ENCODE measurements at regions not wholly inside any gene's neighbourhood (a gene's known extent, or its start where the extent isn't known, plus 50 kb on each side); places are given as distances from the start of the nearest gene placed in this dataset.
"Not testable (repeated sequence)": the region's sequence is repeated elsewhere in the genome, so short reads cannot be mapped to it uniquely, and the experiment has no call there.

GRCh38 chr5:174570662-174571061, 153.7 kb upstream of the MSX2 start:
- DNase-seq: no peak

- no peak for DNase-seq
Observed at GRCh38 chr5:174571662-174572397, 152.6 kb upstream of the MSX2 start.

- no peak for DNase-seq
Observed at GRCh38 chr5:174572591-174572990, 151.8 kb upstream of the MSX2 start.

GRCh38 chr5:174573221-174573994, 151.0 kb upstream of the MSX2 start:
- no peak for DNase-seq

- no peak for DNase-seq
Observed at GRCh38 chr5:174575043-174575442, 149.3 kb upstream of the MSX2 start.

- no peak for DNase-seq
Observed at GRCh38 chr5:174576042-174576441, 148.3 kb upstream of the MSX2 start.

GRCh38 chr5:174581479-174581878, 142.9 kb upstream of the MSX2 start:
- DNase-seq: no peak

- DNase-seq: no peak
Observed at GRCh38 chr5:174581894-174582293, 142.5 kb upstream of the MSX2 start.

- DNase-seq: no peak
Observed at GRCh38 chr5:174583071-174583470, 141.3 kb upstream of the MSX2 start.

- DNase-seq: no peak
Observed at GRCh38 chr5:174585472-174585871, 138.9 kb upstream of the MSX2 start.

- not testable (repeated sequence) for DNase-seq
Observed at GRCh38 chr5:174586163-174586562, 138.2 kb upstream of the MSX2 start.

- DNase-seq: no peak
Observed at GRCh38 chr5:174589011-174589410, 135.4 kb upstream of the MSX2 start.

- DNase-seq: no peak
Observed at GRCh38 chr5:174589599-174589998, 134.8 kb upstream of the MSX2 start.

GRCh38 chr5:174590820-174591219, 133.6 kb upstream of the MSX2 start:
- DNase-seq: no peak

- no peak for DNase-seq
Observed at GRCh38 chr5:174596429-174596828, 128.0 kb upstream of the MSX2 start.

- DNase-seq: peak; percentile 6
Observed at GRCh38 chr5:174599992-174600391, 124.4 kb upstream of the MSX2 start.

- DNase-seq: no peak
Observed at GRCh38 chr5:174601946-174602345, 122.4 kb upstream of the MSX2 start.

GRCh38 chr5:174606153-174606552, 118.2 kb upstream of the MSX2 start:
- no peak for DNase-seq

GRCh38 chr5:174606646-174607045, 117.7 kb upstream of the MSX2 start:
- no peak for DNase-seq

- no peak for DNase-seq
Observed at GRCh38 chr5:174607205-174607604, 117.2 kb upstream of the MSX2 start.

GRCh38 chr5:174607916-174608315, 116.5 kb upstream of the MSX2 start:
- DNase-seq: no peak

GRCh38 chr5:174608631-174609097, 115.7 kb upstream of the MSX2 start:
- DNase-seq: no peak

- no peak for DNase-seq
Observed at GRCh38 chr5:174609116-174609515, 115.3 kb upstream of the MSX2 start.

GRCh38 chr5:174610968-174611367, 113.4 kb upstream of the MSX2 start:
- DNase-seq: no peak

Measured in NCI-H526 treated with DMSO at 0.1 percent for 48 hours (cell line).